ENCODE measurements at regions not wholly inside any gene's neighbourhood (a gene's known extent, or its start where the extent isn't known, plus 50 kb on each side); places are given as distances from the start of the nearest gene placed in this dataset.

DNA sequence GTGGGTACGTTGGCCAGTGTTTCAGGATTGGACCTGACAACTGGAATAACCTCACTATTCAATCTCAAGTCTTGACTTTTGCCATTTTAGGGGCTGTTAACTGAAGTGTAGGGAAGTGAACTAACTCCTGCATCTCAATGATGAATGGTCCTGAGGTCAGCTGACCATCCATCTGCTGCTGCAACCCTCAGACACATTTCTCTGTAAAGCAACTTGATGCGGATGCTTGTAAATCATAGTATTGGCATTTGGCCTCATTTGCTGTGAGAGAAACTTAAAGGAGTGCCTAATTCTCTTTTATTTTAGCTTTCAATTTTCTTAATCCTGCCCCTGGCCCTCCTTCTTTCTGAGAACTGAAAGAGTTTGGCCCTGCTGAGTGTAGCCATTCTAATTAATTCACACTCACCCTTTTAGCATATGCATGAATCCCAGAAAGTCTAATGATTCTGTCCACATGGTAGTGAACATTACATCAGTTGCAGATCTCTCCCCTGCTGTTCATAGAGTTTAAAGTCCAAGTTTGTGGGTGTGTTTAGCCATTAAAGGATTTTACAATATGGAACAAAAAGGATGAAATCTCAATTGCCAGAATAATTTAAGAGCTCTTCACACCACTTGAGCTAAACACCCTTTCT, 1531.4 kb upstream of the SLC10A2 start:
- H3K9me3 Mint-ChIP-seq (ENCODE audit: unreplicated experiment): no peaks in the 10 kb centered on the region
- no peak for DNase-seq
- H3K27me3 Mint-ChIP-seq (ENCODE audit: unreplicated experiment): no peaks in the 10 kb centered on the region
- no peak overlapping the region for H3K4me3 Mint-ChIP-seq (ENCODE audit: unreplicated experiment)
- H3K36me3 Mint-ChIP-seq (ENCODE audit: unreplicated experiment): no peaks in the 10 kb centered on the region
- no peak overlapping the region for H3K27ac Mint-ChIP-seq (ENCODE audit: unreplicated experiment)
- TF ChIP-seq CTCF (IDR thresholded peaks at IDR 0.05; ENCODE audit: partially characterized antibody, unreplicated experiment): no peak
- peaks cover 21% of the 10 kb centered on the region for H3K4me1 Mint-ChIP-seq (ENCODE audit: low read depth, unreplicated experiment)

GRCh38 chr13:104595511-104595910, 1529.3 kb upstream of the SLC10A2 start:
- no peak for TF ChIP-seq CTCF (IDR thresholded peaks at IDR 0.05; ENCODE audit: partially characterized antibody, unreplicated experiment)
- DNase-seq: no peak
- Mint-ChIP-seq H3K27me3 (ENCODE audit: unreplicated experiment) (no peaks in the 10 kb centered on the region), H3K4me3 (ENCODE audit: unreplicated experiment) (no peak overlapping the region), H3K36me3 (ENCODE audit: unreplicated experiment) (no peaks in the 10 kb centered on the region), H3K27ac (ENCODE audit: unreplicated experiment) (no peak overlapping the region), H3K9me3 (ENCODE audit: unreplicated experiment) (no peaks in the 10 kb centered on the region), H3K4me1 (ENCODE audit: low read depth, unreplicated experiment) (peaks cover 21% of the 10 kb centered on the region)

- no peaks in the 10 kb centered on the region for H3K9me3 Mint-ChIP-seq (ENCODE audit: unreplicated experiment)
- H3K4me1 Mint-ChIP-seq (ENCODE audit: low read depth, unreplicated experiment): peaks cover 21% of the 10 kb centered on the region
- no peaks in the 10 kb centered on the region for H3K27me3 Mint-ChIP-seq (ENCODE audit: unreplicated experiment)
- DNase-seq: no peak
- TF ChIP-seq CTCF (IDR thresholded peaks at IDR 0.05; ENCODE audit: partially characterized antibody, unreplicated experiment): no peak
- no peak overlapping the region for H3K4me3 Mint-ChIP-seq (ENCODE audit: unreplicated experiment)
- no peaks in the 10 kb centered on the region for H3K36me3 Mint-ChIP-seq (ENCODE audit: unreplicated experiment)
- no peak overlapping the region for H3K27ac Mint-ChIP-seq (ENCODE audit: unreplicated experiment)
These were observed 1528.6 kb upstream of the SLC10A2 start for GRCh38 chr13:104594806-104595205.

DNA sequence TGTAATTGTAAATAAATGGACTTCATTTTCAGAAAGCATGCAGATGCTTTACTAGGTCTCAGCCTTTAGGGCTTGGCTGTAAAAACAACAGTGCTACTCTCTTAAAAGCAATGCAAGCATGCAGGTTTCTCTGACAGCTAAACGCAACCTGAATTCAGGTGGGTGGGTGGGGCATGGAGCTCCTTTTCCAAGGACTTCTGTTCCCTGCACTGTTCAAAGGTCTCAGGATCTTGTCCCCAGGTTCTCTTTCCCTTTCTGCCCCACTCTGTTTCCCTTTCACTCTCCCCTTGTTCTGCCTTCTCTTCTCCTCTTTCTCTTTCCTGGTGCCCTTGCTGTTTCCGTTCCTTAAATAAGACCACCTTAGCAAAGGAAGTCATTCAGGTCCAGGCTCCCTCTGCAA, 1527.5 kb upstream of the SLC10A2 start:
- no peak overlapping the region for H3K27ac Mint-ChIP-seq (ENCODE audit: unreplicated experiment)
- no peaks in the 10 kb centered on the region for H3K36me3 Mint-ChIP-seq (ENCODE audit: unreplicated experiment)
- H3K4me3 Mint-ChIP-seq (ENCODE audit: unreplicated experiment): no peak overlapping the region
- H3K27me3 Mint-ChIP-seq (ENCODE audit: unreplicated experiment): no peaks in the 10 kb centered on the region
- H3K9me3 Mint-ChIP-seq (ENCODE audit: unreplicated experiment): no peaks in the 10 kb centered on the region
- TF ChIP-seq CTCF (IDR thresholded peaks at IDR 0.05; ENCODE audit: partially characterized antibody, unreplicated experiment): no peak
- DNase-seq: no peak
- peaks cover 21% of the 10 kb centered on the region for H3K4me1 Mint-ChIP-seq (ENCODE audit: low read depth, unreplicated experiment)

GRCh38 chr13:104593251-104593576, 1527.0 kb upstream of the SLC10A2 start:
- H3K27me3 Mint-ChIP-seq (ENCODE audit: unreplicated experiment): no peaks in the 10 kb centered on the region
- H3K4me1 Mint-ChIP-seq (ENCODE audit: low read depth, unreplicated experiment): peaks cover 21% of the 10 kb centered on the region
- no peaks in the 10 kb centered on the region for H3K36me3 Mint-ChIP-seq (ENCODE audit: unreplicated experiment)
- no peak overlapping the region for H3K4me3 Mint-ChIP-seq (ENCODE audit: unreplicated experiment)
- no peak overlapping the region for H3K27ac Mint-ChIP-seq (ENCODE audit: unreplicated experiment)
- H3K9me3 Mint-ChIP-seq (ENCODE audit: unreplicated experiment): no peaks in the 10 kb centered on the region
- DNase-seq: no peak
- TF ChIP-seq CTCF (IDR thresholded peaks at IDR 0.05; ENCODE audit: partially characterized antibody, unreplicated experiment): no peak
